C4-2B (cell line): ENCODE measurements at regions not wholly inside any gene's neighbourhood (a gene's known extent, or its start where the extent isn't known, plus 50 kb on each side); places are given as distances from the start of the nearest gene placed in this dataset.

Experiments used
- ZFX ChIP-seq: fragments of 450-650 bp; IDR thresholded peaks from 2 replicates; pipeline ENCODE4 v1.6.1; 2017
- TF ChIP-seq, protein P1 (sequence below): fragments of 450-650 bp; conservative IDR thresholded peaks from 2 replicates; pipeline ENCODE4 v1.5.1; 2017; ENCODE audit warnings: mild to moderate bottlenecking

DNA sequence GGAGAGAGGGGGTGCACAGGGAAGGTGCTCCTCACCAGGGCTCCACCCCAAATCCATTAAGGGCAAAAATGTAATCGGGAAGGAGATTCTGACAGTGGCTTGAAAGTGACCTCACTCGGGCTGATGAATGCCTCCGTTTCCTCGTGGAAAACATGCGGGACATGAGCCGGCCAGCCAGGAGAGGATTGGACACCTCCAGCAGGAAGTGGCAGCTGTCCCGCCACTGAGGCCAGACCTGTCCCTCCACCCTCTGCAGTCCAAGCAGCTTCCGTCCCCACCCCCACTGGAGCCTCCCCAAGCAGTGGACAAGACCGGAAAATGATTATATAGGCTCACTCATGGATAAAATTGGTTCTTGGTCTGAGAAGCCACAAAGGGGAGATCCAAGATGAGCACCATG is 82.1 kb upstream of the CCL1 start:
- TF ChIP-seq, protein P1, sequence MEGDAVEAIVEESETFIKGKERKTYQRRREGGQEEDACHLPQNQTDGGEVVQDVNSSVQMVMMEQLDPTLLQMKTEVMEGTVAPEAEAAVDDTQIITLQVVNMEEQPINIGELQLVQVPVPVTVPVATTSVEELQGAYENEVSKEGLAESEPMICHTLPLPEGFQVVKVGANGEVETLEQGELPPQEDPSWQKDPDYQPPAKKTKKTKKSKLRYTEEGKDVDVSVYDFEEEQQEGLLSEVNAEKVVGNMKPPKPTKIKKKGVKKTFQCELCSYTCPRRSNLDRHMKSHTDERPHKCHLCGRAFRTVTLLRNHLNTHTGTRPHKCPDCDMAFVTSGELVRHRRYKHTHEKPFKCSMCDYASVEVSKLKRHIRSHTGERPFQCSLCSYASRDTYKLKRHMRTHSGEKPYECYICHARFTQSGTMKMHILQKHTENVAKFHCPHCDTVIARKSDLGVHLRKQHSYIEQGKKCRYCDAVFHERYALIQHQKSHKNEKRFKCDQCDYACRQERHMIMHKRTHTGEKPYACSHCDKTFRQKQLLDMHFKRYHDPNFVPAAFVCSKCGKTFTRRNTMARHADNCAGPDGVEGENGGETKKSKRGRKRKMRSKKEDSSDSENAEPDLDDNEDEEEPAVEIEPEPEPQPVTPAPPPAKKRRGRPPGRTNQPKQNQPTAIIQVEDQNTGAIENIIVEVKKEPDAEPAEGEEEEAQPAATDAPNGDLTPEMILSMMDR, result no peak
- TF ChIP-seq ZFX, result no peak
